Keratinocyte (primary cell): ENCODE measurements at regions not wholly inside any gene's neighbourhood (a gene's known extent, or its start where the extent isn't known, plus 50 kb on each side); places are given as distances from the start of the nearest gene placed in this dataset.

Experiments used
- DNase-seq: peaks from one replicate; pipeline ENCODE4 v3.0.0-alpha.2; 2011; ENCODE audit warnings: low read depth, missing footprints, low spot score
- FAIRE-seq: peaks from 2 replicates; lab custom pipeline; 2011; peaks lifted over from hg19 to GRCh38; lab: Jason Lieb, UNC
- H2AFZ ChIP-seq: 2 replicates; pipeline ENCODE4 v1.6.0; 2012; ENCODE audit warnings: low read length, control low read depth, inconsistent platforms; ENCODE audit not compliant: control insufficient read depth
- H3K27ac ChIP-seq: 2 replicates; pipeline ENCODE4 v1.5.1; 2011; ENCODE audit warnings: low read length; ENCODE audit not compliant: control insufficient read depth, insufficient read depth
- H3K27me3 ChIP-seq: 3 replicates; pipeline ENCODE4 v1.6.0; 2011; ENCODE audit warnings: low read length; ENCODE audit not compliant: control insufficient read depth, insufficient read depth; ENCODE audit errors: extremely low read depth
- H3K36me3 ChIP-seq, 2 experiments: 2 replicates in 1 of 2; 3 replicates in 1 of 2; pipeline ENCODE4 v1.5.1; 2011; ENCODE audit warnings: low read length in 2 of 2, mild to moderate bottlenecking in 1 of 2; ENCODE audit not compliant: control insufficient read depth in 2 of 2, insufficient read depth in 2 of 2; ENCODE audit errors: extremely low read depth in 1 of 2
- H3K4me1 ChIP-seq: 3 replicates; pipeline ENCODE4 v1.5.1; 2011; ENCODE audit warnings: low read length; ENCODE audit not compliant: control insufficient read depth, insufficient read depth; ENCODE audit errors: extremely low read depth
- H3K4me2 ChIP-seq: 3 replicates; pipeline ENCODE4 v1.6.0; 2011; ENCODE audit warnings: low read depth, low read length; ENCODE audit not compliant: control insufficient read depth, insufficient read depth; ENCODE audit errors: extremely low read depth
- H3K4me3 ChIP-seq, 3 experiments: fragments of 200-600 bp in 1 of 3; sonication (generic) in 1 of 3; 2 replicates in 2 of 3; 3 replicates in 1 of 3; pipeline ENCODE4 v1.5.1; 2011 to 2016; ENCODE audit warnings: low read length in 3 of 3, mild to moderate bottlenecking in 3 of 3, control low read depth in 2 of 3, inconsistent platforms in 1 of 3, low read depth in 1 of 3, mixed read lengths in 1 of 3, mixed run types in 1 of 3, moderate library complexity in 1 of 3; ENCODE audit not compliant: control insufficient read depth in 2 of 3, insufficient read depth in 2 of 3; ENCODE audit errors: extremely low read depth in 1 of 3
- H3K79me2 ChIP-seq: 2 replicates; pipeline ENCODE4 v1.6.0; 2012; ENCODE audit warnings: low read length; ENCODE audit not compliant: control insufficient read depth, insufficient read depth
- H3K9ac ChIP-seq: 3 replicates; pipeline ENCODE4 v1.6.0; 2011; ENCODE audit warnings: low read length; ENCODE audit not compliant: control insufficient read depth, insufficient read depth; ENCODE audit errors: extremely low read depth
- H3K9me1 ChIP-seq: 3 replicates; pipeline ENCODE4 v1.6.0; 2011; ENCODE audit warnings: low read length; ENCODE audit not compliant: control insufficient read depth, insufficient read depth; ENCODE audit errors: extremely low read depth
- H3K9me3 ChIP-seq: 2 replicates; pipeline ENCODE4 v1.5.1; 2012; ENCODE audit warnings: low read depth, low read length; ENCODE audit not compliant: control insufficient read depth
- H4K20me1 ChIP-seq: 3 replicates; pipeline ENCODE4 v1.6.0; 2011; ENCODE audit warnings: low read length; ENCODE audit not compliant: control insufficient read depth, insufficient read depth; ENCODE audit errors: extremely low read depth
- EZH2 ChIP-seq: IDR thresholded peaks from one replicate; pipeline ENCODE4 v1.6.1; 2012; ENCODE audit warnings: inconsistent platforms, mild to moderate bottlenecking, low read length, moderate library complexity
- dilution Hi-C: fragments of 300-500 bp; cut with MboI; formaldehyde crosslinking; loops from one replicate; pipeline ENCODE4 v1.7.0; 2020; ENCODE audit warnings: low sequenced_read_pairs; ENCODE audit not compliant: extremely low pct_ligation_motif_present
- TF ChIP-seq, protein P1 (sequence below), 3 experiments: IDR thresholded peaks in 1 of 3; conservative IDR thresholded peaks in 1 of 3; optimal IDR thresholded peaks in 1 of 3; 2 replicates in 2 of 3; 3 replicates in 1 of 3; pipeline versions ENCODE3 to v1.5.1; 2011; ENCODE audit warnings: low read length in 3 of 3, mild to moderate bottlenecking in 3 of 3, moderate library complexity in 2 of 3, control low read depth in 1 of 3, inconsistent platforms in 1 of 3; ENCODE audit not compliant: insufficient read depth in 2 of 3; ENCODE audit errors: extremely low read depth in 1 of 3

DNA sequence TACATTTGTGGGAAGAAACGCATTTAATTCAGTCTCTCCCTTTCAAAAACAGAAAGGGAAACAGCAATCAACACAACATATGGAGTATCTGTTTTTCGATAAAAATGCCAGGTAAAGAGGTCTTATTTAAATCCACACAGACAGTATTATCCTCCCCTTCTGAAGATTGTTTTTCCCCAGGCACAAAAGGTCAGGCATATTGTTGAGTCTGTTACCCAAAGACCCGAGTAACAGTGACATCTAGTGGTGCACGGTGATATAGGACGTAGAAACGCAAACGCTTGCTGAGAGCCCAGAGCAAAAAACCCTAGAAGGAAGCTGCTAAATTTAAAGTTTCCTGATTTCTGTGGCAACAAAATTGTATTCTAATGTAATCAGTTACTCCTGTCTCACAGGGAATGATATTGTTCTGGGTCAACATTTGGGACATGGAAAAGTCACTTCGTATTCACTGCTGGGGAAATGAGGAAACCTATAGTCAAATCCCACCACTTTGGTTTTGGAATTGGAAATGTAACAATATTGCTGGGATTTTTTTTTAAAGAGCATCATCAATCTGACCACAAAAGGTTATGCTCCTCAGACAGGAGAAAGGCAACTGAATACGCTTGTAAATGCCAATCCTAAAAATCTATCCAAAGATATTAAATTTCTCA, 312.7 kb upstream of the CCDC54 start:
- FAIRE-seq (peak; percentile 93), DNase-seq (no peak)
- TF ChIP-seq, protein P1, sequence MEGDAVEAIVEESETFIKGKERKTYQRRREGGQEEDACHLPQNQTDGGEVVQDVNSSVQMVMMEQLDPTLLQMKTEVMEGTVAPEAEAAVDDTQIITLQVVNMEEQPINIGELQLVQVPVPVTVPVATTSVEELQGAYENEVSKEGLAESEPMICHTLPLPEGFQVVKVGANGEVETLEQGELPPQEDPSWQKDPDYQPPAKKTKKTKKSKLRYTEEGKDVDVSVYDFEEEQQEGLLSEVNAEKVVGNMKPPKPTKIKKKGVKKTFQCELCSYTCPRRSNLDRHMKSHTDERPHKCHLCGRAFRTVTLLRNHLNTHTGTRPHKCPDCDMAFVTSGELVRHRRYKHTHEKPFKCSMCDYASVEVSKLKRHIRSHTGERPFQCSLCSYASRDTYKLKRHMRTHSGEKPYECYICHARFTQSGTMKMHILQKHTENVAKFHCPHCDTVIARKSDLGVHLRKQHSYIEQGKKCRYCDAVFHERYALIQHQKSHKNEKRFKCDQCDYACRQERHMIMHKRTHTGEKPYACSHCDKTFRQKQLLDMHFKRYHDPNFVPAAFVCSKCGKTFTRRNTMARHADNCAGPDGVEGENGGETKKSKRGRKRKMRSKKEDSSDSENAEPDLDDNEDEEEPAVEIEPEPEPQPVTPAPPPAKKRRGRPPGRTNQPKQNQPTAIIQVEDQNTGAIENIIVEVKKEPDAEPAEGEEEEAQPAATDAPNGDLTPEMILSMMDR (optimal IDR thresholded peaks at IDR 0.05 in 1 of 3, IDR thresholded peaks at IDR 0.05 in 1 of 3, conservative IDR thresholded peaks at IDR 0.05 in 1 of 3; ENCODE audit: extremely low read depth in 1 of 3, insufficient read depth in 2 of 3, low read length in 3 of 3): peak; percentile 67 to 84 (median 77)
- no peak for TF ChIP-seq EZH2
- no peak overlapping the region for H3K9ac ChIP-seq
- H3K4me3 ChIP-seq: no peak overlapping the region
- no peak overlapping the region for H3K27ac ChIP-seq
- peaks cover 12% of the 10 kb centered on the region for H3K4me1 ChIP-seq
- no peaks in the 10 kb centered on the region for H3K9me1 ChIP-seq
- H3K36me3 ChIP-seq: no peaks in the 10 kb centered on the region
- no peaks in the 10 kb centered on the region for H3K9me3 ChIP-seq
- H3K79me2 ChIP-seq: no peaks in the 10 kb centered on the region
- H4K20me1 ChIP-seq: no peaks in the 10 kb centered on the region
- no peak overlapping the region for H2AFZ ChIP-seq
- dilution Hi-C loops: no loop called here
- H3K27me3 ChIP-seq: no peaks in the 10 kb centered on the region
- H3K4me2 ChIP-seq: no peak overlapping the region

DNA sequence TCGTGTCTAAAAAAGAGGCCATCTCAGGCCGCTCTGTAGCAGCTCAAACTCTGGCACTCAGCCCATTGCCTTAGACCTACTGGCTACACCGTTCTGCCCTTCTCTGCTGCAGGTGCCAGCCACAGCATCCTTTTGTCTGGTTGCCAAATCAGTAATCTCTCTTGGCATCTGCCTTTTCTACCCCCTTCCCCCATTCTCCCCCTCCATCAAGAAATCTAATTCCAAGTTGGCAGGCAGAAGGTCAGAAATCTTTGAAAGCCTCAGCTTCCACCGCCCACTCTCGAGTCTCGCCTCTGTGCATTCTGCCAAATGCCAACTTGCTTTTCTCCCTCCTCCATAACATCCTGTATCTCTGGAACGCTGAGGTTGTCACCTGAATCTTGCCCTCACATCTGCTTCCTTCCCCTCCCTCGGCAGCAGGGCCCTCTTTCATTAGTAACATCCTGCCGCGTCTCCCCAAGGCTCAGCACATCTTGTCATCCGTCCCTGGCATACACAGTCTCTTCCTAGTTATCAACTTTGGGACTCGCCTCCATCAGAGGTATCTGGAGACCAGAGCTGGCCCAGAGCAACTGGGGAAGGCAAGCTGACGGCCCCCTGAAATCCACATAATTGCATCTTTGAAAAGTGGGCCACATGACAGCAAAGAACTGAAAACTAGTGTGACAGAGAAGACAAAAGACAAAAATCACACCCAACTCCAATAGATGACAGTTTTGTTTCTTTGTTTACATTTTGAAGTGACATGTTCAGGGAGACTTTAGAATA, 312.0 kb upstream of the CCDC54 start:
- Histone ChIP-seq H3K4me2 (no peak overlapping the region), H3K27me3 (no peaks in the 10 kb centered on the region), H2AFZ (peak overlapping the region; percentile 19), H3K9me1 (no peaks in the 10 kb centered on the region), H3K9ac (no peak overlapping the region), H3K4me3 (no peak overlapping the region), H3K79me2 (no peaks in the 10 kb centered on the region), H3K27ac (no peak overlapping the region), H3K4me1 (peaks cover 12% of the 10 kb centered on the region), H3K9me3 (no peaks in the 10 kb centered on the region), H3K36me3 (no peaks in the 10 kb centered on the region), H4K20me1 (no peaks in the 10 kb centered on the region)
- FAIRE-seq (no peak), DNase-seq (no peak)
- no peak for TF ChIP-seq EZH2
- TF ChIP-seq, protein P1 (optimal IDR thresholded peaks at IDR 0.05 in 1 of 3, IDR thresholded peaks at IDR 0.05 in 1 of 3, conservative IDR thresholded peaks at IDR 0.05 in 1 of 3; ENCODE audit: extremely low read depth in 1 of 3, insufficient read depth in 2 of 3, low read length in 3 of 3): no peak
- dilution Hi-C loops: no loop called here
